Breast epithelium (tissue), 4 donors: ENCODE measurements at regions not wholly inside any gene's neighbourhood (a gene's known extent, or its start where the extent isn't known, plus 50 kb on each side); places are given as distances from the start of the nearest gene placed in this dataset.

ENCODE experiments used
- DNase-seq, 2 donors: peaks; one replicate each; pipeline ENCODE4 v3.0.0-alpha.2; 2019; ENCODE audit warnings: low spot score in 2 of 2
- H3K27ac ChIP-seq, 2 donors: fragments of 200-600 bp; sonication (generic) in 1 of 2; one replicate each; pipeline ENCODE4 v1.5.1; 2016 to 2019; ENCODE audit warnings: mild to moderate bottlenecking in 1 of 2
- H3K27me3 ChIP-seq, 2 donors: fragments of 200-600 bp; sonication (generic) in 1 of 2; one replicate each; pipeline versions ENCODE4 v1.5.1 to v1.6.0; 2017 to 2019; ENCODE audit warnings: control low read depth in 1 of 2, mild to moderate bottlenecking in 1 of 2
- H3K36me3 ChIP-seq: fragments of 200-600 bp; one replicate; pipeline ENCODE4 v1.5.1; 2019
- H3K4me1 ChIP-seq, 2 donors: fragments of 200-600 bp; sonication (generic); one replicate each; pipeline ENCODE4 v1.5.1; 2016 to 2019; ENCODE audit warnings: control low read depth in 1 of 2
- H3K4me3 ChIP-seq, 3 donors: fragments of 200-600 bp; sonication (generic); 1 replicate in 2 of 3; 2 replicates in 1 of 3; pipeline ENCODE4 v1.5.1; 2016 to 2019; ENCODE audit warnings: mild to moderate bottlenecking in 3 of 3, moderate library complexity in 2 of 3
- H3K9me3 ChIP-seq, 2 donors: fragments of 200-600 bp; sonication (generic) in 1 of 2; one replicate each; pipeline ENCODE4 v1.5.1; 2016 to 2019; ENCODE audit warnings: control low read depth in 1 of 2
- CTCF ChIP-seq, 3 donors: fragments of 450-650 bp; IDR thresholded peaks; one replicate each; pipeline ENCODE4 v1.5.1; 2016 to 2017; ENCODE audit warnings: antibody characterized with exemption in 3 of 3, mild to moderate bottlenecking in 3 of 3, moderate library complexity in 3 of 3
- POLR2A ChIP-seq: fragments of 450-650 bp; IDR thresholded peaks from one replicate; pipeline ENCODE4 v1.6.1; 2016; ENCODE audit warnings: antibody characterized with exemption, mild to moderate bottlenecking, moderate library complexity
- POLR2AphosphoS5 ChIP-seq, 3 donors: sonication (generic); formaldehyde crosslinking; IDR thresholded peaks; one replicate each; pipeline ENCODE4 v1.6.1; 2017; ENCODE audit warnings: antibody characterized with exemption in 3 of 3
- intact Hi-C: fragments of 100-400 bp; cut with DNase I; formaldehyde crosslinking; loops from one replicate; pipeline ENCODE4 v1.15.1; 2023; ENCODE audit warnings: low total_unique reads

GRCh38 chr15:66832664-66833063 lies 130.6 kb downstream of the SMAD6 start:
- H3K27me3 ChIP-seq, result no peaks in the 10 kb centered on the region
- TF ChIP-seq POLR2A (no peak), POLR2AphosphoS5 (IDR thresholded peaks at IDR 0.05) (no peak), CTCF (IDR thresholded peaks at IDR 0.05) (no peak)
- H3K27ac ChIP-seq, result no peak overlapping the region
- no peak overlapping the region for H3K4me3 ChIP-seq
- no peak for DNase-seq
- no peaks in the 10 kb centered on the region for H3K4me1 ChIP-seq
- no peaks in the 10 kb centered on the region for H3K36me3 ChIP-seq
- intact Hi-C loops, result no loop called here
- H3K9me3 ChIP-seq, result no peaks in the 10 kb centered on the region

- H3K27me3 ChIP-seq, result no peaks in the 10 kb centered on the region
- H3K9me3 ChIP-seq, result no peaks in the 10 kb centered on the region
- TF ChIP-seq POLR2AphosphoS5 (IDR thresholded peaks at IDR 0.05), result no peak
- no peak for TF ChIP-seq POLR2A
- TF ChIP-seq CTCF (IDR thresholded peaks at IDR 0.05), result no peak
- no peaks in the 10 kb centered on the region for H3K4me1 ChIP-seq
- no peak overlapping the region for H3K27ac ChIP-seq
- no peaks in the 10 kb centered on the region for H3K36me3 ChIP-seq
- DNase-seq, result no peak
- intact Hi-C loops, result no loop called here
- H3K4me3 ChIP-seq, result no peak overlapping the region
Observed at GRCh38 chr15:66833371-66833770, 131.3 kb downstream of the SMAD6 start.

- no peaks in the 10 kb centered on the region for H3K27me3 ChIP-seq
- H3K4me1 ChIP-seq, result no peaks in the 10 kb centered on the region
- no peak for DNase-seq
- H3K27ac ChIP-seq, result no peak overlapping the region
- TF ChIP-seq CTCF (IDR thresholded peaks at IDR 0.05), result no peak
- no peaks in the 10 kb centered on the region for H3K36me3 ChIP-seq
- no peak overlapping the region for H3K4me3 ChIP-seq
- intact Hi-C loops, result no loop called here
- no peaks in the 10 kb centered on the region for H3K9me3 ChIP-seq
Observed at GRCh38 chr15:66833803-66834202, 131.8 kb downstream of the SMAD6 start.

GRCh38 chr15:66834881-66835878 lies 133.1 kb downstream of the SMAD6 start:
- TF ChIP-seq CTCF (IDR thresholded peaks at IDR 0.05), result no peak
- TF ChIP-seq POLR2A, result no peak
- no peak for TF ChIP-seq POLR2AphosphoS5 (IDR thresholded peaks at IDR 0.05)
- Histone ChIP-seq H3K27ac (no peak overlapping the region), H3K4me3 (no peak overlapping the region), H3K9me3 (no peaks in the 10 kb centered on the region), H3K27me3 (no peaks in the 10 kb centered on the region), H3K36me3 (no peaks in the 10 kb centered on the region), H3K4me1 (no peaks in the 10 kb centered on the region)
- intact Hi-C loops, result no loop called here
- no peak for DNase-seq

- H3K9me3 ChIP-seq, result no peaks in the 10 kb centered on the region
- DNase-seq, result no peak
- TF ChIP-seq CTCF (IDR thresholded peaks at IDR 0.05), result no peak
- TF ChIP-seq POLR2AphosphoS5 (IDR thresholded peaks at IDR 0.05), result no peak
- no peak for TF ChIP-seq POLR2A
- intact Hi-C loops, result no loop called here
- H3K36me3 ChIP-seq, result no peaks in the 10 kb centered on the region
- no peak overlapping the region for H3K4me3 ChIP-seq
- H3K4me1 ChIP-seq, result no peaks in the 10 kb centered on the region
- no peak overlapping the region for H3K27ac ChIP-seq
- H3K27me3 ChIP-seq, result no peaks in the 10 kb centered on the region
Observed at GRCh38 chr15:66836231-66837030, 134.4 kb downstream of the SMAD6 start.
